ENCODE measurements at regions not wholly inside any gene's neighbourhood (a gene's known extent, or its start where the extent isn't known, plus 50 kb on each side); places are given as distances from the start of the nearest gene placed in this dataset.
"Not testable (repeated sequence)": the region's sequence is repeated elsewhere in the genome, so short reads cannot be mapped to it uniquely, and the experiment has no call there.

GRCh38 chr9:42437057-42437759 is 253.7 kb downstream of the SPATA31A6 start:
- not testable (repeated sequence) for TF ChIP-seq CTCF (IDR thresholded peaks at IDR 0.05; ENCODE audit: insufficient read depth, low read length, poor library complexity, severe bottlenecking); EZH2phosphoT487 (conservative IDR thresholded peaks at IDR 0.05; ENCODE audit: low read length)
